A673 (cell line): ENCODE measurements at regions not wholly inside any gene's neighbourhood (a gene's known extent, or its start where the extent isn't known, plus 50 kb on each side); places are given as distances from the start of the nearest gene placed in this dataset.

Source experiments
- CTCF ChIP-seq: fragments of 300-800, 200-600 bp; sonication (generic); conservative IDR thresholded peaks from 2 replicates; pipeline ENCODE4 v1.5.1; 2017; ENCODE audit warnings: low read depth, mild to moderate bottlenecking, antibody characterized with exemption, low read length, moderate library complexity, mixed read lengths
- EZH2 ChIP-seq: fragments of 200-600 bp; sonication (generic); IDR thresholded peaks from 2 replicates; pipeline ENCODE4 v1.6.1; 2017; ENCODE audit warnings: borderline replicate concordance, low read depth, mild to moderate bottlenecking, mixed read lengths, antibody characterized with exemption, low read length; ENCODE audit not compliant: poor library complexity, severe bottlenecking

GRCh38 chr13:39111145-39111544 lies 72.9 kb downstream of the NHLRC3 start:
- no peak for TF ChIP-seq CTCF
- no peak for TF ChIP-seq EZH2
